ENCODE measurements at regions not wholly inside any gene's neighbourhood (a gene's known extent, or its start where the extent isn't known, plus 50 kb on each side); places are given as distances from the start of the nearest gene placed in this dataset.

- ChIA-PET CTCF (no interaction called here), POLR2A (no interaction called here)
- Histone ChIP-seq H3K9me3 (peaks cover 48% of the 10 kb centered on the region), H3K27ac (no peak overlapping the region), H3K4me2 (no peak overlapping the region), H3K4me3 (no peak overlapping the region), H3K4me1 (no peaks in the 10 kb centered on the region)
- no peak for DNase-seq (ENCODE audit: low read depth in 1 of 2, low spot score in 1 of 2)
- TF ChIP-seq CHD4 (IDR thresholded peaks at IDR 0.05; ENCODE audit: borderline replicate concordance) (no peak), ESRRA (IDR thresholded peaks at IDR 0.05; ENCODE audit: borderline replicate concordance, low read length) (no peak), MAZ (IDR thresholded peaks at IDR 0.05; ENCODE audit: borderline replicate concordance, low read depth, low read length) (no peak), HDAC2 (IDR thresholded peaks at IDR 0.05) (no peak), POLR2A (IDR thresholded peaks at IDR 0.05; ENCODE audit: low read length) (no peak), ATOH8 (CRISPR knock-in tag; IDR thresholded peaks at IDR 0.05; ENCODE audit: low read depth) (no peak), EHF (CRISPR knock-in tag; IDR thresholded peaks at IDR 0.05) (no peak), RCOR1 (IDR thresholded peaks at IDR 0.05; ENCODE audit: low read depth, low read length) (no peak), REST (IDR thresholded peaks at IDR 0.05) (no peak), HOXB5 (CRISPR knock-in tag; IDR thresholded peaks at IDR 0.05) (no peak)
- FAIRE-seq, result no peak
- no peak for ATAC-seq
- WGBS (ENCODE audit: missing lambda C conversion rate), result 46% methylated on average over 7 of the region's 7 CpGs
These were observed 1474.3 kb downstream of the UQCRFS1 start for GRCh38 chr19:27738569-27739193.

GRCh38 chr19:27736225-27736624 lies 1476.7 kb downstream of the UQCRFS1 start:
- WGBS (ENCODE audit: missing lambda C conversion rate), result 81% methylated on average over 4 of the region's 4 CpGs
- ATAC-seq (no peak; a peak in 1 of 6 replicates), FAIRE-seq (no peak), DNase-seq (ENCODE audit: low read depth in 1 of 2, low spot score in 1 of 2) (no peak)
- Histone ChIP-seq H3K4me2 (no peak overlapping the region), H3K27ac (no peak overlapping the region), H3K4me1 (no peaks in the 10 kb centered on the region), H3K9me3 (peaks cover 65% of the 10 kb centered on the region), H3K4me3 (no peak overlapping the region)
- CTCF ChIA-PET, result no interaction called here
- no peak for TF ChIP-seq EHMT2 (IDR thresholded peaks at IDR 0.05; ENCODE audit: low read depth)
- no peak for TF ChIP-seq HDAC2 (IDR thresholded peaks at IDR 0.05)
- no peak for TF ChIP-seq BCL3 (IDR thresholded peaks at IDR 0.05)
- no peak for TF ChIP-seq REST (IDR thresholded peaks at IDR 0.05)
- TF ChIP-seq NPAS2 (CRISPR knock-in tag; IDR thresholded peaks at IDR 0.05; ENCODE audit: borderline replicate concordance), result no peak
- TF ChIP-seq JUNB (IDR thresholded peaks at IDR 0.05), result no peak
- TF ChIP-seq E2F6 (IDR thresholded peaks at IDR 0.05; ENCODE audit: borderline replicate concordance, low read depth), result no peak
- no peak for TF ChIP-seq HOXB13 (CRISPR knock-in tag; IDR thresholded peaks at IDR 0.05; ENCODE audit: low read depth)
- TF ChIP-seq EP300 (IDR thresholded peaks at IDR 0.05), result no peak
- no peak for TF ChIP-seq USF2 (IDR thresholded peaks at IDR 0.05)
- no peak for TF ChIP-seq NR3C1 (IDR thresholded peaks at IDR 0.05)
- TF ChIP-seq NFE2L2 (conservative IDR thresholded peaks at IDR 0.05; ENCODE audit: low read length), result no peak
- no peak for TF ChIP-seq HMGXB4 (CRISPR knock-in tag; IDR thresholded peaks at IDR 0.05; ENCODE audit: borderline replicate concordance)
- no peak for TF ChIP-seq KDM1A (IDR thresholded peaks at IDR 0.05; ENCODE audit: low read depth)
- TF ChIP-seq CEBPB (IDR thresholded peaks at IDR 0.05), result no peak
- no peak for TF ChIP-seq ZFP36 (IDR thresholded peaks at IDR 0.05; ENCODE audit: borderline replicate concordance, partially characterized antibody)
- POLR2A ChIA-PET, result no interaction called here

All from A549 (cell line).